ENCODE measurements at regions not wholly inside any gene's neighbourhood (a gene's known extent, or its start where the extent isn't known, plus 50 kb on each side); places are given as distances from the start of the nearest gene placed in this dataset.

- H3K9me2 ChIP-seq (ENCODE audit: insufficient read depth) = peaks cover 13% of the 10 kb centered on the region; the same call in 1 of the 2 replicates
- Mint-ChIP-seq H3K27me3 (ENCODE audit: insufficient read depth, low read depth, poor library complexity) (peaks cover 2% of the 10 kb centered on the region), H3K27ac (no peak overlapping the region), H3K9me3 (peaks cover 9% of the 10 kb centered on the region; the same call in 2 of the 3 replicates), H3K4me3 (no peak overlapping the region), H3K36me3 (ENCODE audit: low read depth) (no peaks in the 10 kb centered on the region; the same call in 2 of the 3 replicates), H3K4me1 (no peaks in the 10 kb centered on the region)
- peaks cover 5% of the 10 kb centered on the region; the same call in 1 of the 2 replicates for H3K36me3 ChIP-seq (ENCODE audit: insufficient read depth)
- no peak overlapping the region for H3K4me2 ChIP-seq
- no peak for TF ChIP-seq STAT1 (IDR thresholded peaks at IDR 0.05; ENCODE audit: unreplicated experiment)
- TF ChIP-seq POLR2AphosphoS5 (IDR thresholded peaks at IDR 0.05; ENCODE audit: low read depth) = no peak
- no peak for TF ChIP-seq CTCF (conservative IDR thresholded peaks at IDR 0.05; ENCODE audit: low read depth in 2 of 2)
- TF ChIP-seq CREB1 (CRISPR knock-in tag; IDR thresholded peaks at IDR 0.05; ENCODE audit: low read depth) = no peak
- TF ChIP-seq ZNF114 (CRISPR knock-in tag; IDR thresholded peaks at IDR 0.05) = no peak
- TF ChIP-seq EZH2 (IDR thresholded peaks at IDR 0.05; ENCODE audit: low read depth, unreplicated experiment) = no peak
- no peak for TF ChIP-seq NANOG (IDR thresholded peaks at IDR 0.05; ENCODE audit: borderline replicate concordance)
- no peak for TF ChIP-seq JUNB (IDR thresholded peaks at IDR 0.05; ENCODE audit: unreplicated experiment)
- no peak for TF ChIP-seq ZNF331 (CRISPR knock-in tag; IDR thresholded peaks at IDR 0.05; ENCODE audit: low read depth)
- TF ChIP-seq, protein P1, sequence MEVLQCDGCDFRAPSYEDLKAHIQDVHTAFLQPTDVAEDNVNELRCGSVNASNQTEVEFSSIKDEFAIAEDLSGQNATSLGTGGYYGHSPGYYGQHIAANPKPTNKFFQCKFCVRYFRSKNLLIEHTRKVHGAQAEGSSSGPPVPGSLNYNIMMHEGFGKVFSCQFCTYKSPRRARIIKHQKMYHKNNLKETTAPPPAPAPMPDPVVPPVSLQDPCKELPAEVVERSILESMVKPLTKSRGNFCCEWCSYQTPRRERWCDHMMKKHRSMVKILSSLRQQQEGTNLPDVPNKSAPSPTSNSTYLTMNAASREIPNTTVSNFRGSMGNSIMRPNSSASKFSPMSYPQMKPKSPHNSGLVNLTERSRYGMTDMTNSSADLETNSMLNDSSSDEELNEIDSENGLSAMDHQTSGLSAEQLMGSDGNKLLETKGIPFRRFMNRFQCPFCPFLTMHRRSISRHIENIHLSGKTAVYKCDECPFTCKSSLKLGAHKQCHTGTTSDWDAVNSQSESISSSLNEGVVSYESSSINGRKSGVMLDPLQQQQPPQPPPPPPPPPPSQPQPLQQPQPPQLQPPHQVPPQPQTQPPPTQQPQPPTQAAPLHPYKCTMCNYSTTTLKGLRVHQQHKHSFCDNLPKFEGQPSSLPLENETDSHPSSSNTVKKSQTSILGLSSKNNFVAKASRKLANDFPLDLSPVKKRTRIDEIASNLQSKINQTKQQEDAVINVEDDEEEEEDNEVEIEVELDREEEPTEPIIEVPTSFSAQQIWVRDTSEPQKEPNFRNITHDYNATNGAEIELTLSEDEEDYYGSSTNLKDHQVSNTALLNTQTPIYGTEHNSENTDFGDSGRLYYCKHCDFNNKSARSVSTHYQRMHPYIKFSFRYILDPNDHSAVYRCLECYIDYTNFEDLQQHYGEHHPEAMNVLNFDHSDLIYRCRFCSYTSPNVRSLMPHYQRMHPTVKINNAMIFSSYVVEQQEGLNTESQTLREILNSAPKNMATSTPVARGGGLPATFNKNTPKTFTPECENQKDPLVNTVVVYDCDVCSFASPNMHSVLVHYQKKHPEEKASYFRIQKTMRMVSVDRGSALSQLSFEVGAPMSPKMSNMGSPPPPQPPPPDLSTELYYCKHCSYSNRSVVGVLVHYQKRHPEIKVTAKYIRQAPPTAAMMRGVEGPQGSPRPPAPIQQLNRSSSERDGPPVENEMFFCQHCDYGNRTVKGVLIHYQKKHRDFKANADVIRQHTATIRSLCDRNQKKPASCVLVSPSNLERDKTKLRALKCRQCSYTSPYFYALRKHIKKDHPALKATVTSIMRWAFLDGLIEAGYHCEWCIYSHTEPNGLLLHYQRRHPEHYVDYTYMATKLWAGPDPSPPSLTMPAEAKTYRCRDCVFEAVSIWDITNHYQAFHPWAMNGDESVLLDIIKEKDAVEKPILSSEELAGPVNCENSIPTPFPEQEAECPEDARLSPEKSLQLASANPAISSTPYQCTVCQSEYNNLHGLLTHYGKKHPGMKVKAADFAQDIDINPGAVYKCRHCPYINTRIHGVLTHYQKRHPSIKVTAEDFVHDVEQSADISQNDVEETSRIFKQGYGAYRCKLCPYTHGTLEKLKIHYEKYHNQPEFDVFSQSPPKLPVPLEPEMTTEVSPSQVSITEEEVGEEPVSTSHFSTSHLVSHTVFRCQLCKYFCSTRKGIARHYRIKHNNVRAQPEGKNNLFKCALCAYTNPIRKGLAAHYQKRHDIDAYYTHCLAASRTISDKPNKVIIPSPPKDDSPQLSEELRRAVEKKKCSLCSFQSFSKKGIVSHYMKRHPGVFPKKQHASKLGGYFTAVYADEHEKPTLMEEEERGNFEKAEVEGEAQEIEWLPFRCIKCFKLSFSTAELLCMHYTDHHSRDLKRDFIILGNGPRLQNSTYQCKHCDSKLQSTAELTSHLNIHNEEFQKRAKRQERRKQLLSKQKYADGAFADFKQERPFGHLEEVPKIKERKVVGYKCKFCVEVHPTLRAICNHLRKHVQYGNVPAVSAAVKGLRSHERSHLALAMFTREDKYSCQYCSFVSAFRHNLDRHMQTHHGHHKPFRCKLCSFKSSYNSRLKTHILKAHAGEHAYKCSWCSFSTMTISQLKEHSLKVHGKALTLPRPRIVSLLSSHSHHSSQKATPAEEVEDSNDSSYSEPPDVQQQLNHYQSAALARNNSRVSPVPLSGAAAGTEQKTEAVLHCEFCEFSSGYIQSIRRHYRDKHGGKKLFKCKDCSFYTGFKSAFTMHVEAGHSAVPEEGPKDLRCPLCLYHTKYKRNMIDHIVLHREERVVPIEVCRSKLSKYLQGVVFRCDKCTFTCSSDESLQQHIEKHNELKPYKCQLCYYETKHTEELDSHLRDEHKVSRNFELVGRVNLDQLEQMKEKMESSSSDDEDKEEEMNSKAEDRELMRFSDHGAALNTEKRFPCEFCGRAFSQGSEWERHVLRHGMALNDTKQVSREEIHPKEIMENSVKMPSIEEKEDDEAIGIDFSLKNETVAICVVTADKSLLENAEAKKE (CRISPR knock-in tag; IDR thresholded peaks at IDR 0.05) = no peak
- TF ChIP-seq, protein P2, sequence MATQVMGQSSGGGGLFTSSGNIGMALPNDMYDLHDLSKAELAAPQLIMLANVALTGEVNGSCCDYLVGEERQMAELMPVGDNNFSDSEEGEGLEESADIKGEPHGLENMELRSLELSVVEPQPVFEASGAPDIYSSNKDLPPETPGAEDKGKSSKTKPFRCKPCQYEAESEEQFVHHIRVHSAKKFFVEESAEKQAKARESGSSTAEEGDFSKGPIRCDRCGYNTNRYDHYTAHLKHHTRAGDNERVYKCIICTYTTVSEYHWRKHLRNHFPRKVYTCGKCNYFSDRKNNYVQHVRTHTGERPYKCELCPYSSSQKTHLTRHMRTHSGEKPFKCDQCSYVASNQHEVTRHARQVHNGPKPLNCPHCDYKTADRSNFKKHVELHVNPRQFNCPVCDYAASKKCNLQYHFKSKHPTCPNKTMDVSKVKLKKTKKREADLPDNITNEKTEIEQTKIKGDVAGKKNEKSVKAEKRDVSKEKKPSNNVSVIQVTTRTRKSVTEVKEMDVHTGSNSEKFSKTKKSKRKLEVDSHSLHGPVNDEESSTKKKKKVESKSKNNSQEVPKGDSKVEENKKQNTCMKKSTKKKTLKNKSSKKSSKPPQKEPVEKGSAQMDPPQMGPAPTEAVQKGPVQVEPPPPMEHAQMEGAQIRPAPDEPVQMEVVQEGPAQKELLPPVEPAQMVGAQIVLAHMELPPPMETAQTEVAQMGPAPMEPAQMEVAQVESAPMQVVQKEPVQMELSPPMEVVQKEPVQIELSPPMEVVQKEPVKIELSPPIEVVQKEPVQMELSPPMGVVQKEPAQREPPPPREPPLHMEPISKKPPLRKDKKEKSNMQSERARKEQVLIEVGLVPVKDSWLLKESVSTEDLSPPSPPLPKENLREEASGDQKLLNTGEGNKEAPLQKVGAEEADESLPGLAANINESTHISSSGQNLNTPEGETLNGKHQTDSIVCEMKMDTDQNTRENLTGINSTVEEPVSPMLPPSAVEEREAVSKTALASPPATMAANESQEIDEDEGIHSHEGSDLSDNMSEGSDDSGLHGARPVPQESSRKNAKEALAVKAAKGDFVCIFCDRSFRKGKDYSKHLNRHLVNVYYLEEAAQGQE (IDR thresholded peaks at IDR 0.05; ENCODE audit: unreplicated experiment) = no peak
- no peak for TF ChIP-seq EZH2phosphoT487 (IDR thresholded peaks at IDR 0.05; ENCODE audit: unreplicated experiment)
- TF ChIP-seq ETS1 (IDR thresholded peaks at IDR 0.05) = no peak
- no peaks in the 10 kb centered on the region for H3K27me3 ChIP-seq (ENCODE audit: insufficient read depth)
- no peak overlapping the region for H2AFZ ChIP-seq
- no peaks in the 10 kb centered on the region for H3F3A ChIP-seq (replicated peaks; ENCODE audit: low read depth)
- no peak overlapping the region for H3K4me3 ChIP-seq
- no peak overlapping the region for H3K27ac ChIP-seq (ENCODE audit: low read depth)
- H4K20me1 ChIP-seq (replicated peaks; ENCODE audit: insufficient read depth) = no peaks in the 10 kb centered on the region
- no peaks in the 10 kb centered on the region for H3K79me2 ChIP-seq (replicated peaks; ENCODE audit: insufficient read depth)
- ATAC-seq = no peak
- DNase-seq (ENCODE audit: low spot score) = no peak
- H3K4me1 ChIP-seq (ENCODE audit: insufficient read depth) = no peaks in the 10 kb centered on the region
Observed at GRCh38 chr13:83248751-83249150, 633.5 kb downstream of the SLITRK1 start.
